NCI-H345 (cell line): ENCODE measurements at regions not wholly inside any gene's neighbourhood (a gene's known extent, or its start where the extent isn't known, plus 50 kb on each side); places are given as distances from the start of the nearest gene placed in this dataset.

Experiments
- DNase-seq: peaks from one replicate; lab custom pipeline; 2025; lab: John Stamatoyannopoulos, UW

GRCh38 chr11:129590753-129591475 is 215.3 kb downstream of the BARX2 start:
- DNase-seq, result no peak

DNA sequence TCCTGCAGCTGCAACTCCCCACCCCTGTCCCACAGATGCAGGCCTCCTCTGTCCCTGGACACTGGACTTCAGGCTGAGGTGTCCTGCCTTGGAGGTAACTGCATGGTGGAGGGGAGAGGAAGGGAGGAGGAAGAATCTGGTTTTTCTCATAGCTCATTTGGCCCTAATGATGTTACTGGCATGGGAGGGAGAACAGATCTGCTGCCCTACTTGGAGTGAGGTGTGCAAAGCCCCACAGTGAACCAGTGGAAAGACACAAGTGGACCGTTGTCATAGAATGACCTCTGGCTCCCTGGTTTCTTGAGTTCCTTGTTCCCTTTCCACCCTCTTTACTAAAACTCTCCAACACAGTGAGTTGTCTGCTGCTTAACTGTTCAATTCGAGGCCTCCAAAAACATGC is 215.9 kb downstream of the BARX2 start:
- no peak for DNase-seq

DNA sequence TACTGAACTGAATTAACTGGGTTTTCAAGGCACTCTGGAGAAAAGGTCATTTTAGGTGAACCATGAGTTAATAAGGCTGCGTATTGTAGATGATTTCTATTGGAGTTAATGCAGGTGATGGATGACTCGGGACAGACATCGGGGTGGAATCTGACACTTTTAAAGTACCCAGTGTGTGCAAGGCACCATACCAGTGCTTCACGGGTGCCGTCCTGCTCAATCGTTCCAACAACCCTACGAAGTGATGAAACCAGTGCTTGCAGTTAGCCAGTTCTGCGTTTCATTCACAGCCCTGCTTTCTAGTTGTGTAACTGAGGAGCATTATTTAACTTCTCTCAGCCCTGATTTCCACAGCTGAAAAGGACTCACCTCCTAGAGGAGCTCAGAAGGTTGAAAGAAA is 216.5 kb downstream of the BARX2 start:
- no peak for DNase-seq

DNA sequence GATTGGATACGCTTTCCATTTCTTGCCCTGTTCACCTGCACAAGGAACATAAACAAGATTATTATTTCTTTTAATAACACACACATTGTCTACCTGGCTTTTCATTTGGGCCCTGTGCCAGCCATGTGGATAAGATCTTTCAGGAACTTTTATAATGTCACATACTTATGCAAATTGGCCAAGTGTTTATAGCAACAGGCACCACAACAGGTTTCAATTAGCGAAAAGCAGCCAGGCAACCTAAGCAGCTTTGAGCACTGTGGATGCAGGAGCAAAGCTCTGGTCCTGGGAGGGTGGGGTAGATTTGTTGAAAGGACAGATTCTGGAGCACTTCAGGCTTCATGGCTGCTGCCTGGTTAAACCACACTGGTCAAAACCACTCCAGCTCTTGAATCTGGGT is 217.4 kb downstream of the BARX2 start:
- DNase-seq, result no peak

DNA sequence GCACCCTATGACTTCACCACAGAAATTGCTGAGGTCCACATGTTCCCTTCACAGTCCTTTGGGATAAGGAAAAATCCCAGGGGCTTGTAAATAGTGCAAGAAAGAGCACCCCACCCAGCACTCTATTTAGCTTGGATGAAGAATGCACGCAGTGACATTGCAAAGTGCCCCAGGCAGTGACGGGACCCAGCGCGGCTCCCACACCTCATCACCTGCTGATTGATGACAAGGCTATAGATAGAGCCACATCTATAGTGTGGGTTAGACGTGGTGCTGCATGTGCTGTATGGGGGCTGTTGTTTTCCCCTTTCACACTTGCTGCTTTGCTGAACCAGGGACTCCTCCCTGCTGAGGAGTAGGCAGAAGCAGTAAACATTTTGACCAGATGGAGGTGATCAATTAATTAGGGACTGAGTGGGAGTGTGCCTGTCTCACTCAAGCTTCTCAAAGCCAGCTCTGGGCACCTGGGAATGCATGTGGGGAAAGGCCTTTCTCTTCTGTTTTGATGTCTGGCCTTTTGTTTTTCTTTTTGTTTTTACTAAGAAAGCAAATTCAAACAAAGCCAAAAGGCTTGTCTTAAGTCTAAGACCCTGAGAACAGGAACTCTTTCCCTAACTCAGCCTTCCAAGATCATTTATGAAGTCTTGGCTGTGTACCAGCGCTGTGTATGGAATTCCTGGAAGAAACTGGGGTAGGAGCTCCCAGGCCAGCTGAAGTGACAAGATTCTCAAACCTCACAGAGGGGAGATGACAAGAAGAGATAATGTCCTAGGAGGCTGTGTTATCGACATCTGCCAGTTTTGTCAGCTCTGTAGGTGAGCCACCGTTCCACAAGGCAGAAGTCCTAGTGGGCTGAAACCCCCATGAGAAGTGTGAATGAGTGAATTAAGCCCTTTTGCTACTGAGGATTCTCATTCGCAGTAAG is 219.7 kb downstream of the BARX2 start:
- DNase-seq, result no peak

- DNase-seq, result no peak
Measured at GRCh38 chr11:129596351-129596750, 219.3 kb upstream of the TMEM45B start.

GRCh38 chr11:129598378-129598777 is 217.3 kb upstream of the TMEM45B start:
- DNase-seq, result no peak

DNA sequence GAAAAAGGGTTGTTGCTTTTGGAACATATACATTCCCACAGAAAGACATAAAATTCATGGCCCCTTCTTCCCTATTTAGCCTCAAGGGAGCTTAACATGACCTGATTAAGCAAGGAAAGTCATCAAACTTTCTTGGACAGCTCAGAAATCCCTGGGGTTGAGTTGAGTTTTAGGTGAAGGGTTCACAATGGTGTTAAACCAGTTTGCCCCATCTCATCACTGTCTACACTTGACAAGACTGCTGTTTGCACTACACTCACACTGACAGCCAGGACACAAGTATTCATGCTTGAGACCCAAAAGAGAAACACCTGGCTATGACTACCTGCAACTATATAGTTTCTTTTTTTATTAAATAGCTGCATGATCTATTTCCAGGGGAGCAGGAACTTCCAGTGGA is 209.8 kb upstream of the TMEM45B start:
- DNase-seq, result no peak

- DNase-seq, result no peak
Measured at GRCh38 chr11:129608711-129609110, 206.9 kb upstream of the TMEM45B start.

DNA sequence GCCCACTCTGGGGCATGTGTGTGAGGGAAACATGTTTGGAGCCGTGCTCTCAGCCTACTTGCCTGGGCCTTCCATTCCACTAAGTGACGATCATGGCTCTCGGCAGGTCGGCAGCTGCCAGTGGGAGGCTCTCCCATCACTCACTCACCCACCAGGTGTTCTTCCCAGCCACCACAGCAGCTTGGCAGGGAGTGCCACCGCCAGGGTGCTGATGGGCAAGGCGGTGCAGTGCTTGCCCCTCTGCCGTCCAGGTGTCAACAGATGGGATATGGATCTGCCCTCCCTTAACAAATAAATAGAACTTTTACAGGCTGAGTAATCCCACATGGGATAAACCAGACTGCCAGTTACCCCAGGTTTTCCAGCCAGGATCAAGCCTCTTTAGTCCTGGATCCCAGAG is 205.5 kb upstream of the TMEM45B start:
- DNase-seq, result peak; percentile 19

DNA sequence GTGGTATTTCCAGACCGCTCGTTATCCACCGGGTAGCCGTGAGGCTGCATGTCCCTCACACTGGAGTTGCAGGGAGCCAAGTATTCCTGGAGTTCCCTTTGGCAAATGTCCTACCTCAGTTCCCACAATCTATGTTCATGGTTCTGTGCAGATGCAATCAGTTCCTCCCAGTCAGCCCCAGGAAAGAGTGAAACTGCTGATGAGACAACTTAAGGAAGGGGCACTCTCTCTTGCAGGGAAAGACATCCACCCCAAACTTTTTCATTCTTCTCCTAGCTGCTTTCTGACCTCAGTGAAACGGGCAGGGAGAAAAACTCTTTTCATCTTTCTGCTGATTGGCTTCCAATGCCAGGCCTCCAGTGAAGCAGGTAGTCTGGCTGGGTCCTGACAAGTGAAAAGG is 205.1 kb upstream of the TMEM45B start:
- no peak for DNase-seq

GRCh38 chr11:129611661-129612446 is 203.8 kb upstream of the TMEM45B start:
- DNase-seq, result no peak

GRCh38 chr11:129612447-129612961 is 203.1 kb upstream of the TMEM45B start:
- DNase-seq, result no peak

DNA sequence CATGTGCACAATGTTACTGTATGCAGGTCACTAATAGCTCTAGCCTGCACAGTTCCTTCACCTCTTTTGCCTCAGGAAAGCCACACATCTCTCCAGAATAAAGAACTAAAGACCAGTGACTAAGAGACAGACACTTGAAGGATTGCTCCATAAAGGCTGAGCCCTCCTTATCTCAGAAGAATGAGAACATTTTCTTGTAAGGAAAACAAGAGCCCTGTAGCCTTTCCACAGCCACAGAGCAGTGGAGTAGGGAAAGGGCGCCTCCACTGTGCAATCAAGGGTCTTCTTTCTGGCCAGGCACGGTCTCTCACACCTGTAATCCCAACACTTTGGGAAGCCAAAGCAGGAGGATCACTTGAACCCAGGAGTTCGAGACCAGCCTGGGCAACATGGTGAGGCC is 202.6 kb upstream of the TMEM45B start:
- no peak for DNase-seq

GRCh38 chr11:129614256-129614944 is 201.2 kb upstream of the TMEM45B start:
- no peak for DNase-seq

DNA sequence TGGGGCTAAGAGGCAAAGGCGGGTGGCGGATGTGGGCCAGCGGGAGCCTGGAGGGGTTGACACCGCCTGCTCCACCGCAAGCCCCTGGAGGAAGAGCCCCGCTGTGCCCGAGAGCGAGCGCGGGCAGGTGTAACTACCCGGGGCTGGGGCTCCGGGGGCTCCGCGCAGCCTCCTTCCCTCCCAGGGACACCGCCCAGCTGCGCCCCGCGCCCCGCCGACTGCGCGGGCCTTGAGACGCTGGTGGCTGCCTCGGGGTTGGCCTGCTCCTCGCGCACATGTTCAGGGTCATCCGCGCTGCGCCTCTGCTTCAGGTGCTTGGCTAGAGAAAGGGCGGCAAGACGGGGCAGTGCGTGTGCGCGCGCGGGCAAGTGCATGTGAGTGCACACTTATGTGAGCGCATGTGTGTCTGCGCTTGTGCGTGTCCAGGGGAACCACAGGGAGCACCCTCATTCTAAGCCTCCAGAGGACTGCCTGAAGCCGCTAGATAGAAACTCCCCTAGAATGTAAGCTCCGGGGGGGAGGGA is 197.5 kb upstream of the TMEM45B start:
- DNase-seq, result no peak

DNA sequence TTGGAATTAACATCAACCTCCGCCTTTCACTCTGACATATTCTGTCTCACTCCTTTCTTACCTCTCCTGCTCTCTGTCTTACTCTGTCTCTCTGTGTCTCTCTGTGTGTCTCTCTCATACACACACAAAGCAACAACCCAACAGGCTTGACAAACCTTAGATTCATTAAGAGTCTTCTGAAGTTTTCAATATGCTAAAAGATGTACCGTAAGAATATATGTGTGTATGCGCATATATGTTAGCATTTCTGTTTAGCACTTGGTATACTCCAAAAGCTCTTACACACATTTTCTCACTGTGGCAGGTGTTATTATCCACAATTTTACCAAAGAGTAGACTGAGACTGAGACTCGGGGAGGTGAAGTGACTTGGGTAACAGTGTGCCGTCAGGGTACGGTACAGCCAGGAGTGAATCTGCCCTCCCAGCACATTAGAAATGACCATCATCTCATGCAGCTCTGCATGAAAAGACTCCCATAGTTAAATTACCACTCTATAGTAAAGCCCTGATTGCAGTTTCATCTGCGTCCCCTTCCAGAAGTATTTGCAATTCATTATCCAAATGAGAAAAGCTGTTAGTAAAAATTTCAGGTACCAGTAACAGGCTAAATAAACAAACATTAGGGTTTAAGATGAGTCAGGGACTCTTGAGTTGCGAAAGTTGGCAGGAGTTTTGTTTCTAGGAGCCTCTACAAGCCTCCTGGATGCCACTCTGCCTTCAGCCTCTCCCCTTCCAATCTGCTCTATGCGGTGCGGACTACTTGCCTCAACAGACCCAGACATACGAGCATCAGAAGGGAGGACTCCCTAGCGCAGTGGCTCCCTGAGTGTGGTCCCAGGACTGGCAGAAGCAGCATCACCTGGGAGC is 195.2 kb upstream of the TMEM45B start:
- DNase-seq, result peak; percentile 38

- DNase-seq, result peak; percentile 60
Measured at GRCh38 chr11:129625930-129626329, 189.7 kb upstream of the TMEM45B start.

GRCh38 chr11:129631201-129631600 is 184.4 kb upstream of the TMEM45B start:
- DNase-seq, result no peak

DNA sequence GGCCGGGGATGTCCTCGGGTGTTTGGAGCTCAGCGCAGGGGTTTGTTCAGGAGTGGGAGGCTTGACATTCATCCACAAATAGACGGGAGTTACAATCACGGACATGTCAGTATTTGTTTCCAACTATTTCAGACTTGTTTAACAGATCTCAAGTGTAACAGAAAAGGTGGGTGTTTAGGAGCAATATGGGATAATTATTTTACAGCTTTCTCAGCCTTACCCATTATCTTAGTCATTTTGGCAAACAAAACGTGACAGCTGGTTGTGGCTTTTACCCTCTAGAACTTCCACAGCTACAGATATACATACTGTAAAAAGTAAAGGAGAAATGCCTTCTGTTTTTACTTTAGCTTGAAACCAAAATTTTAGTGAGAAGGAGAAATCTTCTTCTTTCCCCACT is 178.7 kb upstream of the TMEM45B start:
- no peak for DNase-seq
